ENCODE measurements at regions not wholly inside any gene's neighbourhood (a gene's known extent, or its start where the extent isn't known, plus 50 kb on each side); places are given as distances from the start of the nearest gene placed in this dataset.
"Not testable (repeated sequence)": the region's sequence is repeated elsewhere in the genome, so short reads cannot be mapped to it uniquely, and the experiment has no call there.

DNA sequence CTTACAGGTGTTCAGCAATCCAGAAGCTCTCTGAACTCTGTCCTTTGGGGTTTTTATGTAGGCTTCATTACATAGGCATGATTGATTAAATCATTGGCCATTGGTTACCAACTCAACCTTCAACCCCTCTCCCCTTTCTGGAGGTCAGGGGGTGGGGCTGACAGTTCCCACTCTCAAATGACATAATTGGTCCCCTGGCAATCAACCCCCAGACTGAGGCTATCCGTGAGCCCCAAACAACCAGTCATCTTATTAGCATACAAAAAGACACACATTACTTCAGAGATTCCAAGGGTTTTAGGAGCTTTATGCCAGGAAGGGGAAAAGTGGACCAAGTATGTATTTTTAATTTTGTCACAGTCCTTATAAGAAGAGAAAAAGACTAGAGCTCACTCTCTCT is 92.1 kb downstream of the ZNF467 start:
- no peak for DNase-seq

- DNase-seq = no peak
Measured at GRCh38 chr7:149680331-149681025, 92.9 kb downstream of the ZNF467 start.

- not testable (repeated sequence) for DNase-seq
Measured at GRCh38 chr7:149674728-149675385, 98.5 kb downstream of the ZNF467 start.

- no peak for DNase-seq
Measured at GRCh38 chr7:149673006-149673405, 100.4 kb downstream of the ZNF467 start.

DNA sequence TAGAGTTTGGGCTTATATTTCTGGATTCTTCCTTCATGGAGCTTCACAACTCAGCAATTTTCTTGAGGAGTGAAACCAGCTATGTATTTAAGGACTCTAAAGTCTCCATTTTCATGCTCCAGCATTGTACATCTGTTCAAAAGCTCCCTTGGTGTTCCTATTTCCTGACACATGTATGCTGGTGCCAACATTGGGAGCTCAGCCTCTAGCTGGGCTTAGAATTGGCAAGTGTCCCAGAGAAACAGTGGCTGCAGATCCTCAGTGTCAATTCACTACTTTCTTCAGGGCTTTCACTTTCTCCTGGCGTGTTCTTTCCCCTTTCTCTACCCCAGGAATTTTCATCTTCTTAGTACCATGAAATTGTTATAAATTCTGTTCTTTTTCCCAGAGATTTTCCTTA is 103.1 kb downstream of the ZNF467 start:
- peak in 1 of 2 experiments; percentile 8 for DNase-seq

DNA sequence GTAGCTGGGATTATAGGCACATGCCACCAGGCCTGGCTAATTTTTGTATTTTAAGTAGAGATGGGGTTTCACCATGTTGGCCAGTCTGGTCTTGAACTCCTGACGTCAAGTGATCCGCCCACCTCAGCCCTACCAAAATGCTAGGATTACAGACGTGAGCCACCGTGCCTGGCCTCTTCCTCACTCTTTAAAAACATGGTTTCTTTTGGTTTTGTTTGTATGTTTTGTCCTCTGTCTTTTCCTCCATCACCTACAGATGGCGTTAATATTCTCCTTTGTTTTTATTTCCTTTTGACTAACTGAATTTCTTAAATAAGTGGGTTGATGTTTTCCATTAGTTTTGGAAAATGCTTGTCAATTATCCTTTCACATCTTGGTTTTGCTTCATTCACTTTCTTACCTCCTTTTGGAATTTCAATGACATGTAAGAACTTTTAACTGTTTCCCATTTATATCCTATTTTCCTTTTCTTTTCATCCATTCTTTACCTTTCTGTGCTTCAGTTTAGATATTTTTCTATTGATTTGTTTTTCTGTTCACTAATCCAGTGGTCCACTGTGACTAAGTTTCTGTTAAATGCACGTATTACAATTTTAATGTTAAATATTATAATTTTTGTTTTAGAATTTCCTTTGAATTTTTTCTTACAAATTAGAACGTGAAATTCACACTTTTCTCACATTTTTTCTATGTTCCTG is 104.1 kb downstream of the ZNF467 start:
- no peak for DNase-seq

DNA sequence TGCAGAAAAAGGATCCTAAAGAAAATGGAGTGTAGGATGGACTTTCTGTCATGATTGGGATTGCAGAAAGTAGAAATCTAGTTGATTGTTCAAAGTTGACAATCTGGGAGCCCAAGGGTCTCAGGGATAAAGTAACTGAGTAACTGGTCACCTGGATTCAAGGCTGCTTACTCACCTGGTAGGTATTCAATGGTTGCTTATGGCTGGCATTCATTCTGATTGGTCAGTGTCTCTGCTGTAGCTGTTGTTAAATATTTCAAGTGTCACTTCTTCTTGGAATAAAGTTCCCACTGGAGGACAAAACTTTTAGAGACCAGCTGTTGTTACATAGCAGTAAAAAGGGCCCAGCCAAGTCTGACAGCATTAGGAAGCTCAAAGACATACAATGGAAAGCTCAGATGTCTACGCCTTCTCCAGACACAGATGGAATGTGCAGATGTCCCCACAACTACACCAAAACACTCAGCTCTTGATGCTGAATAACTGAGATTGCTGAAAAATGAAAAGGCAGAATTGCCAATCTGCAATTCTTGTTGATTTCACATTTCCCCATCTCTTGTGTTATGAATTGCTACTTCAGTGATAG is 106.9 kb downstream of the ZNF467 start:
- DNase-seq = peak in 1 of 2 experiments; percentile 1

DNA sequence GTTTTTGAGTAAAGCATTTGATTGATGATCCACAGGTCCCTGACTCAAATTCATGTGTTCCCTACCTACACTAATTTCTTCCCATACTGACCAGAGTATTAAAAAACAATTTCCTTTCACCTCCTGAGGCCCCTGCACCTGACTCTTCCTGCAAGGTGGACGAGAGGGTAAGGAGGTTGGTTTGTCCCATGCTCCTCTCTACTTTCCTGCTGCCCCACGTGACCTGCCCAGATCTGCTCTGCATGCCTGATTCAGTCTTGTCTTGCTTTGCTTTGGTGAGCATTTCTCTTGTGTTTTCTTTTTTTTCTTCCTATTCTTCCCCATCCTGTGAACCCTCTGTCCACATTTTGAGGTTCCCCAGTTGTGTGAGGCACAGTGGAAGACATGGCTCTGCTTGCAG is 107.8 kb downstream of the ZNF467 start:
- DNase-seq = not testable (repeated sequence)

DNA sequence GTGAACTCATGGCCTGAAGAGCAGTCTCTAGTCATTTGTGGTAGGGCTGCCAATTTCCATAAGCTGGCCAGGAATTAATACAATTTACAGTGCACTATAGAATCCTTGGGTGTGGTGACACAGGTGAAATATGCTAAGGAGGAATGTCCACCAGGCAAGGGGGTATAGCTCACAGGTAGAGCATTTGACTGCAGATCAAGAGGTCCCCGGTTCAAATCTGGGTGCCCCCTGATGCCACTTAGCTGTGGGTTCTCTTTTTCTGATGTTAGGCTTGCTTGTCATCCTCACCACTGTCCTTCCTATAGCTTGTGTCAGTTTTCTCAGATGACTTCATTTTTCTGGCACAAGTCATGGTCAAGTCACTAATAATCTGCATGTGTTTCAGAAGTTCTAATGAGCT is 108.7 kb downstream of the ZNF467 start:
- DNase-seq = peak in 1 of 2 experiments; percentile 11

GRCh38 chr7:149664176-149664575 is 109.2 kb downstream of the ZNF467 start:
- no peak for DNase-seq

- peak; percentile 53 to 68 for DNase-seq
Measured at GRCh38 chr7:149662591-149663095, 110.7 kb downstream of the ZNF467 start.

- no peak for DNase-seq
Measured at GRCh38 chr7:149655784-149656183, 117.6 kb downstream of the ZNF467 start.

DNA sequence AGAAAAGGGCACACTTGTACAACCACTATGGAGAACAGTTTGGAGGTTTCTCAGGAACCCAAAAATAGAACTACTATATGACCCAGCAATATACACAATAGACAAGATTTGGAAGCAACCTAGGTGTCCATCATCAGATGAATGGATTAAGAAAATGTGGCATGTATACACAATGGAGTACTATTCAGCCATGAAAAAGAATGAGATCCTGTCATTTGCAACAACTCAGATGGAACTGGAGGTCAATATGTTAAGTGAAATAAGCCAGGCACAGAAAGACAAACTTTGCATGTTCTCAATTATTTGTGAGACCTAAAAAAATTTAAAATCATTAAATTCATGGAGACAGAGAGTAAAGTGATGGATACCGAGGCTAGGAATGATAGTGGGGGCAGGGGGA is 118.8 kb downstream of the ZNF467 start:
- DNase-seq = no peak

DNA sequence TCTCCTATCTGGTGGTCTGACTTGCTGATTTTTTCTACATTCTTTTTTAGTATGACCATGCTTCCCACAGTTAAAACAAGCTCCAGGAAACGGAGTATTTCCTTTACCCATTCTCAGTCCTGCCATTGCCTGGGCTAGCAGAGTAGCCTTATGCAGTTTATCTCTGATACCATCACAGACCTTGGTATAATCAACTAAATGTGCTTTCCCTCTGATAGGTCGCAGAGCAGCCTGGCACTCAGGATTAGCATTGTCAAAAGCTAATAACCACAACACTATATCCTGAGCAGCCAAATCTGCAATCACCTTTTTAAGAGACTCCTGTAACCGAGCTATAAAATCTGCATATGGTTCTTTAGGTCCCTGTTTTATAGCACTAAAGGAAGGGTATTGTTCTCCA is 123.2 kb downstream of the ZNF467 start:
- DNase-seq = not testable (repeated sequence)

GRCh38 chr7:149644754-149645153 is 128.6 kb downstream of the ZNF467 start:
- no peak for DNase-seq

DNA sequence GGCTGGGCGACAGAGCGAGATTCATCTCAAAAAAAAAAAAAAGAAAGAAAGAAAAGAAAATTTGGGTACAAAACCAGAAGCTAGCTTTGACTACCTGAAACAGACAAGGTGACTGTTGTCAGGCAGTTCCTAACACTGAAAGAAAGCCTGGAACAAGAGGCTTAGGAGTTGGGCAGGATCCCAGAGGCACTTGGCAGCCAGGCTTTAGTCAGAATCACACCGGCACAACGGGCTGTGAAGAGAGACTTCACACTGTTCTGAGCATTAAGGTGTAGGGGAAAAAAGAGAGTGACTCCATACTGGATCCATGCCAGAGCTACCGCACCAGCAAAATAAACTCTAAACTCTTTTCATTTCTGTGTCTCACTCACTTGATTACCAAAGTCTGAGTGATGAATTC is 130.8 kb downstream of the ZNF467 start:
- no peak for DNase-seq

- no peak for DNase-seq
Measured at GRCh38 chr7:149638566-149639320, 134.6 kb downstream of the ZNF467 start.

DNA sequence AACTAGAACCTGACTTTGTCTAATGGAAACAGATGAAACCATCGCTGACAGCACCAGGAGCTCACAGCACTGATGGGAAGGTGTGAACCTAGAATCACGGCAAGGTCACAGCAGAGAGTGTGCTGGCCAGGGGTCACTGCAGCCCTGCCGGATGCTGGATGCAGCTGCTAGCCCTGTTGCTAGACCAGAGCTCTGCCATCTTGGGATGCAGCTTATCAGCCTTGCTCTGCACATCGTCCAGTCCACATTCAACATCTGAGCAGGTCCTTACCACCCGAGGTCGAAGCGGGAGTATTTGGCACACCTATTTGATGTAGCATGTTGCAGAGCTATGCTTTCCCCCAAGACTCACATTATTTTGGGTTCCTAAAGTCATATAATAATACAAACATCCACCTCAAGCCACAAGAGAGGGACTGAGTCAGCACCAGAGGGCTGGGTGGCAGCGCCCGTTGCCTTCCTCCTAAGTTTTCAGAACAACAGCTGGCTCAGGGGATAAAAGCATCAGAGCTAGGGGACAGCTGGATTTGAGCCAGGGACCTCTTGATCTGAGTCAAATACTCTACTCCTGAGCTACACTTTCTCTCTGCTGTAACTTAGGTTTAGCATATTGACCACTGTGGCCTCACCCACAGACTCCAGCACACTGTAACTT is 135.3 kb downstream of the ZNF467 start:
- peak; percentile 61 to 79 for DNase-seq

- DNase-seq = peak; percentile 43 to 62
Measured at GRCh38 chr7:149635561-149636329, 137.6 kb downstream of the ZNF467 start.

DNA sequence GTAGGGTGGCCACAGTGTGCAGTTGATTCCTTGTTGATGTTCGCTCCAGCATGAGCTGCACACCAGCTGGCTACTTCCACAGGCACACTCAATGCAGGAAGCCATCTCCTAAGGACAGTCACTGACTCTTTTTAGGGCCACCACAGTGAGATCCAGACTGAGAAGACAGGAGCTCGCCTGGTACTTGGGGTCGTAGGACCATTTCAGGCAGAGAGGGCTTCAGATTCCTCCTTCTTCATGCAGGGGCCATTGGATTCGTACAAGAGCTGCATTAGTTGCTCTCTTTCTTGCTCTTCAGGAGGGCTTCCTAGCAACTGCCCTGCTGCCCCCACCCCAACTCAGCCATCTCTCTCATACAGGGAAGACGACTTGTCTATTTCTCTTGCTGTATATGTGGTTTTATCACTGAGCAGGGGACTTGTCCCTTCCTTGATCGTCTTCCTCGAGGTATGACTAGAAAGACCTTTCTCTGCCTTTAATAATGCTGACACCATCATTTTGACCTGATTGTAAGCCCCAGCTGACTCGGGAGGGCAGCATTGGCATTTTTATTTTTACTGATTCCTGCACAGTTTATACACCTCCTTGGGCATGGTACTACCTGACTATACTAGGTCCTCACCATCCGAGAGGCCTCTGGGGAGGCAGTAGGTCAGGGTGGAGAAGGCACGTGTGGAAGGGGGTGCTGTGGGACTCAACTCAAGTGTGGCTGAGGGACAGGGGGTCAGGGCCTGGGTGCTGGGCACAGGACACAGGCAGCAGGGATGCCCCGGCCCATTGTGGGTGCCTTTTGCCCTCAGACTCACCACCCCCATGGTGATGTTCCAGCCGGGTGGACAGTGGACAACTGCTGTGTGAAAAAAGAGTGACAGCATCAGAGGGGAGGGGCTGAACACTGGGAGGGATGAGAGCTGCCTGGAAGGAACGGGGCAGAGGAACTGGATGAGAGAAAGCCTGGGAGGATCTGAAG is 136.7 kb upstream of the ZNF746 start:
- DNase-seq = no peak

Data from NCI-H524 (cell line).